ENCODE measurements at regions not wholly inside any gene's neighbourhood (a gene's known extent, or its start where the extent isn't known, plus 50 kb on each side); places are given as distances from the start of the nearest gene placed in this dataset.

- no peak for DNase-seq
These were observed 94.9 kb downstream of the PRLHR start for GRCh38 chr10:118500477-118501104.

- no peak for DNase-seq
These were observed 96.3 kb downstream of the PRLHR start for GRCh38 chr10:118499186-118499585.

GRCh38 chr10:118498623-118499022 is 96.8 kb downstream of the PRLHR start:
- DNase-seq = no peak

GRCh38 chr10:118497227-118497626 is 98.2 kb downstream of the PRLHR start:
- DNase-seq = no peak

GRCh38 chr10:118496525-118496924 is 98.9 kb downstream of the PRLHR start:
- DNase-seq = no peak

GRCh38 chr10:118495499-118495898 is 99.9 kb downstream of the PRLHR start:
- DNase-seq = no peak

GRCh38 chr10:118491055-118491454 is 104.4 kb downstream of the PRLHR start:
- DNase-seq = no peak

- DNase-seq = no peak
These were observed 106.5 kb downstream of the PRLHR start for GRCh38 chr10:118488710-118489497.

GRCh38 chr10:118485641-118486040 is 109.8 kb downstream of the PRLHR start:
- no peak for DNase-seq

- DNase-seq = no peak
These were observed 111.1 kb downstream of the PRLHR start for GRCh38 chr10:118484152-118484871.

GRCh38 chr10:118483496-118483895 is 112.0 kb downstream of the PRLHR start:
- no peak for DNase-seq

- DNase-seq = no peak
These were observed 112.8 kb downstream of the PRLHR start for GRCh38 chr10:118482393-118483331.

GRCh38 chr10:118481871-118482270 is 113.6 kb downstream of the PRLHR start:
- no peak for DNase-seq

GRCh38 chr10:118475214-118475613 is 120.2 kb downstream of the PRLHR start:
- no peak for DNase-seq

- DNase-seq = no peak
These were observed 121.3 kb downstream of the PRLHR start for GRCh38 chr10:118474111-118474510.

- no peak for DNase-seq
These were observed 122.0 kb downstream of the PRLHR start for GRCh38 chr10:118473305-118473960.

- DNase-seq = no peak
These were observed 122.8 kb downstream of the PRLHR start for GRCh38 chr10:118472415-118473304.

GRCh38 chr10:118471863-118472262 is 123.6 kb downstream of the PRLHR start:
- no peak for DNase-seq

GRCh38 chr10:118470470-118470869 is 125.0 kb downstream of the PRLHR start:
- DNase-seq = no peak

- DNase-seq = no peak
These were observed 125.1 kb upstream of the FAM204A start for GRCh38 chr10:118467200-118467599.

- DNase-seq = no peak
These were observed 123.3 kb upstream of the FAM204A start for GRCh38 chr10:118465300-118465874.
